Forelimb muscle (tissue), 1 donor: ENCODE measurements at regions not wholly inside any gene's neighbourhood (a gene's known extent, or its start where the extent isn't known, plus 50 kb on each side); places are given as distances from the start of the nearest gene placed in this dataset.
"Not testable (repeated sequence)": the region's sequence is repeated elsewhere in the genome, so short reads cannot be mapped to it uniquely, and the experiment has no call there.

ENCODE experiments used
- DNase-seq: peaks from one replicate; pipeline ENCODE4 v3.0.0-alpha.2; 2013; ENCODE audit warnings: low read depth

DNA sequence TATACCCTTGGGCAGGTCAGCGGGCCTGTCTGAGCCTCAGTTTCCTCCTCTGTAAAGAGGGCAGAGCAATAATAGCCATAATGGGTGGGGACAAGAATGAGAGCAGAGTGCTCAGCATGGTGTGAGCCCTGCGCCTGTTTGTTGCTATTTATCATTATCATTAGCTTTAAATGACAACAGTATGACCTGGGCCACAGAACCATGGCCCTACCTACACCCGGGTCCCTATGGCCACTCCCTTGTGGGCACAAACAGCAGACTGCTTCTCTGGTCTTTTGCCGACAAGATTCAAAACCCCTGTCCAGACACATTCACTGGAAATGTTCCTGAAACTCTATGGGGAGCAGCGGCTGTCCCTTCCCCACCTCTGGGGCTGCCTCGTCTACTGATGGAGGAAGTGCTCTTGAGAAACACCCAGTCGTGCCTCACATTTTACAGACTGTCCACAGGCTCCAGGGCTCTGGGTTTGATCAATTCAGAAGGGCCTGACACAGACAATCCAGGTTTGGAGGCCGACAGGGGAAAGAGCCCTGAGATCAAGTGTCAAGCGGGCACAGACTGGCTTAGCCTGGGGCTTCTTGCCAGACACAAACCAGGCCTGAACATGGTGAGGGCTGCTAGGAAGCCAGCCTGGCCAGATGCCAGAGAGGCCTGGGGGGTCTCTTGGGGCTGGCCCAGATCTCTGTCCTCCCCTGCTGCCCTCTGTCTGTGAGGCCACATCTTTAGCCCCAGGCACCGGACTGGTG is 112.5 kb upstream of the CD82 start:
- no peak for DNase-seq

DNA sequence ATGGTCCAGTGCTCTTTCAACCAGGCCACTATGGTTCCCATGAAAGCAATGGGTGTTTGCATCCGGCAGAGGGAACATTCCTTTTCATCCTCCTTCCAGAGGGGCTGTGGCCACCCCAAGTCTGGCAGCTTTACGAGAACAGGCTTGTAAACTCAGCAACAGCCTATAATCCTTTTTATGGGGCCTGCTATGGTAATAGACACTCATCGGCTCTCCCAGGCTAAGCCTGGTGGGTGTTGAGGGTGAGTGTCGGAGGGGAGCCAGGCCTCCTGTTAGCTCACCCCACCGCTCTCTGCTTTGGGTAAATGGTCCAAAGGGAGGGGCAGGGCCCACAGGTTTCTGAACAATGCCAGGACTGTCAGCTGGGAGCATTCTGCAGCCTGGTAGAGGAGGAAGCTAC is 111.6 kb upstream of the CD82 start:
- no peak for DNase-seq

- DNase-seq: no peak
These were observed 110.8 kb upstream of the CD82 start for GRCh38 chr11:44454666-44455065.

- DNase-seq: no peak
These were observed 108.7 kb upstream of the CD82 start for GRCh38 chr11:44456544-44457300.

DNA sequence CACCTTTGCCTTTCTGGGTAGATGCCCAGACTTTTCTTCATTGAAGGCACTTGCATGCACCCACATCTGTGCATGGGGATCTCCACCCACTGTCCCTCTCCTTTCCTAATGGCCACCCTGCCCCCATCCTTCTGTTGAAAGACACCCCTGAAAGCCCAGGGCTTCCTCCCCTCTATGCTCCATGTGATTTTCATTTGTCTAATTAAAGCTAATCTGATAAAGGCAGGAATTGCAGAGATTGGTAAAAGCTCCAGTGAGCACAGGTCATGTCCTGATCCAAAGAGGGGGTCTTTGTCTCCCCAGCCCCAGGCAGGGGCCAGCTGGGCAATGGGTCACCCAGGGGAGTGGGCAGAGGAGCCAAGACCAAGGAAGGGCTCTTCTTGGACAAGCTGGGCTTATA is 107.6 kb upstream of the CD82 start:
- no peak for DNase-seq

GRCh38 chr11:44463751-44464150 is 101.7 kb upstream of the CD82 start:
- DNase-seq: no peak

- DNase-seq: no peak
These were observed 100.7 kb upstream of the CD82 start for GRCh38 chr11:44464741-44465140.

DNA sequence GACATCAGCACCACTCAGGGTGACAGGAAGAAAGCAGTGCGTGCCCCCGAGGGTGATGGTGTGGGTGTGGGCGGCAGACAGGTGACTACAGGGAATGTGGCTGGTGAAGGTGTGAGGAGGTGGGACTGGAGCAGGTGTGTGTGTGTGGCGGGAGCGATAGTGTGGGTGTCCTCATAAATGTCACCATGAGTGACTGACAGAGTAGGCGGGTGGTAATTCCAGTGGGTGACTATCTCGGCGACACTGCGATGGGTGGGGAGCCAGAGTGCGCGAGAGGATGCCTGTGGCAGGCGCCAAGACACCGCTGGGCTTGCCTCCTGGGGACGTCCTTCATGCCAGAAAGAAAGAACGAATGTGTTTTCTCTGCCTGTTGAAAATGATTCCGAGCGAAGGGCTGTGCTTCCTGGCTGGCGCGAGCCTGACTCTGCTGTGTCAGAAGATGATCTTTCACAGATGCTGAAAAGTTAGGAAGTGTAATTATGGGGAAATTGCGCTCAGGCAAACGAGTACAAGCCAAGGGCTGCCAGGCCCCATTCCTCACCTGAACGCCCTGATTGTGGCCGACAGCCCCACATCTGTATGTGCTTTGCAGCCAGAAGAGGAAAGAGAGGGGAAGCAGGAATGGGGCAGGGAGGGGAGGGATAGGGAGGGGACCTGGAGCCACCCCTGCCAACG is 98.8 kb upstream of the CD82 start:
- no peak for DNase-seq

- no peak for DNase-seq
These were observed 98.0 kb upstream of the CD82 start for GRCh38 chr11:44467413-44467812.

- no peak for DNase-seq
These were observed 97.5 kb upstream of the CD82 start for GRCh38 chr11:44467931-44468330.

DNA sequence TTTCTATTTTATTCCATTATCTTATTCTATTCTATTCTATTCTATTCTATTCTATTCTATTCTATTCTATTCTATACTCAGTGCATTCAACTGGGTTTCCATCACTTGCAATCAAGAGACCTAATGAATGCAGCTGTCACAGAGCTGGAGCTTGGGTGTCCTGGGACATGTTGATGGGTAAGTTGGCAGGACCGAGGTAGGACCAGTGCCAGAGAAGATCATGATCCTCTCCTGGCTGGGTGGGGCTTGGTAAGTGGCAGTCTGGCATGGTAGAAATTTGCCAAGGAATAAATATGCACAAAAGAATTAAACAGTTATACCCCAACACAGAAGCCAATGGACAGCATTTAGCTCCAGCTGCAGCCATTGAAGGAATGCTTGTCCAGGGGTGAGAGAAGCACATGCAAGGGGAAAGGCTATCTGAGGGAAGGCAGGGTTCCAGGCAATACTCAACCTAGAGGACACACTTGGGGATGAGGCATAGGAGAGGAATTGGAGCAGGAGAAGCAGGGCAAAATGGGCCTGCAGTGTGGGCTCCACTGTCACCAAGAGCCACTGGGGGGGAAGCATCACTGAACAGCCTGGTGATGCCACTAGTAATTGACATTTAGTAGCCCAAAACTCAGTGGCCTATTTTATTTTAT is 97.0 kb upstream of the CD82 start:
- DNase-seq: no peak

DNA sequence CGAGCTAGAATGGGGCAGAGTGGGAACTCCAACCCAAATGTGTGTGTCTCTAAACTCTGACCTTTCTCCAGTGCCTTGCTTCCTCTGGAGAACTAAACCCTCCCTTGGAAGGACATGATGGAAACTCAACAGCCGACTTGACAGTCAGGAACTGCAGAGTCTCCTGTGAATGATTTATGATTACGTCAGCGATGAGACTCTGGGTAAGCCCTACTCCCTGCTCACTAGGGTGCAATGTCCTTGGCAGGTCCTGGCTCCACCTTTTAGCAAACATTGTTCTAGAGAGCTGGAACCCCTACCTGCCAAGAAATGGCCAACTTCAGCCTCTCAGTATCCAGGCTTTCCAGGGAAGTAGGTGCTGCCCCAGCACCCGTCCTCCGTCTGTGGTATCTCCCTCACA is 96.1 kb upstream of the CD82 start:
- no peak for DNase-seq

DNA sequence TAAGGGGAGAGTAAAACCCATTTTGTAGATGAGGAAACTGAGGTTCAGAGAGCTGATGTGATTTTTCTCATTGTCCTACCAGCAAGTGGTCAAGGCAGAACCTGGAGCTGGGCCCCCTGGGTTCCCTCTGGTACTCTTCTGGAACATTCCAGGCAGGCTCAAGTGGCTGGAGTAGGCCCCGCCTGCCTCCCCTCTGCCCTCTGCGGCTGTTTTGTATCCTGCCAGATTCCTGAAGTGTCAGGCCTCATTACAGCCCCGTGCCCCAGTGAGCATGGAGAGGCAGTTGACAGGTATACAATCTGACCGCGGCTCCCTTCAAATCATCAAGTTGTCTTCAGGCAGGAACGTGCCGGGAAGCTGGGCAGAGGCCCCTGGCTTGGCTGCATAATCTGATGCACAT is 94.6 kb upstream of the CD82 start:
- no peak for DNase-seq

- no peak for DNase-seq
These were observed 93.9 kb upstream of the CD82 start for GRCh38 chr11:44471603-44472002.

DNA sequence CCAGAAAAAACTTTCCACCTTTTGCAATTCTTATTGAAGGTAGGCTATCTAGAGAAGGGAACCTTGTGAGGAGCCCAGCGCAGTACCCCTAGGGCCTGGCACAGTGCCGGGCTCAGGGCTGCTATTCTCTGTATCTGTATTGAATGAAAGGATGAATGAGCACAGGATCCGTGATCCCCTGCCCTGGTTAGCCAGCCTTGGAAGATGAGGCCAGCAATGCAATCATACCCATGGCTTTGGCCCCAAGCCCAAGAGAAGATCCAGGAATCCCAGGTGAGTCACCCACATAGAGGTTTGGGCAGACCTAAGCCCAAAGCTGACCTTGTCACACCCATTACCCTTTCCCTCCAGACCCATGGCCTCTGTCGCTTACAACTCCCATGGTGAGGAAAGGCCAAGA is 92.5 kb upstream of the CD82 start:
- DNase-seq: no peak

DNA sequence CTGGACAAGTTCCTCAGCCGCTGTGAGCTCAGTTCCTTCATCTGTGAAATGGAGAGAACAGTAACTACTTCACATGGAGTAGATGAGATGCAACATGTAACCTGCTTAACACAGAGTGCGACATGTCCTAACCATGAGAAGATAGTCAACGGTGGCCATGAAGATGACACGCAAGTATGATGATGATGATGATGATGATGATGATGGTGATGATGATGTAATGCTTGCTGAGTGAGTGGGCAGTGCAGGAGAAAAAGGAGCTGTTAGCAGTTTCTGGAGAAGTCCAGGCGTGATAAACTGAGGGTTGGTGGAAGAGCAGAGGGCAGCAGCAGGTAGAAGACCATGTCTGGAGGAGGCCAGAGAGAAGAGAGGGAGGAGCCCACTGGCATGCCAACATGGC is 90.8 kb upstream of the CD82 start:
- no peak for DNase-seq

GRCh38 chr11:44475114-44475686 is 90.3 kb upstream of the CD82 start:
- no peak for DNase-seq

DNA sequence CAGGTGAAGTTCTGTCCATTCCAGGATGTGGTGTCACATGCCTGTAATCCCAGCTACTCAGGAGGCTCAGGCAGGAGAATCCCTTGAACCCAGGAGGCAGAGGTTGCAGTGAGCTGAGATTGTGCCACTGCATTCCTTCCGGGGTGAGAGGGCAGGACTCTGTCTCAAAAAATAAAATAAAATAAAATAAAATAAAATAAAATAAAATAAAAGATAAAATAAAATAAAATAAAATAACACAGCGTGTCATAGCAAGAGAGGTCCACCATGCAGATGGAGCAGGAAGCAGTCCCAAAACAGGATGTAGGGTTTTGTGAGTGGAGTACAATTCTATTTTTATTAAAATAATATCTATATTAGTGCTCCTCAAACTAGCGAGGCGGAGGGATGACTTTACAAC is 83.1 kb upstream of the CD82 start:
- DNase-seq: not testable (repeated sequence)

DNA sequence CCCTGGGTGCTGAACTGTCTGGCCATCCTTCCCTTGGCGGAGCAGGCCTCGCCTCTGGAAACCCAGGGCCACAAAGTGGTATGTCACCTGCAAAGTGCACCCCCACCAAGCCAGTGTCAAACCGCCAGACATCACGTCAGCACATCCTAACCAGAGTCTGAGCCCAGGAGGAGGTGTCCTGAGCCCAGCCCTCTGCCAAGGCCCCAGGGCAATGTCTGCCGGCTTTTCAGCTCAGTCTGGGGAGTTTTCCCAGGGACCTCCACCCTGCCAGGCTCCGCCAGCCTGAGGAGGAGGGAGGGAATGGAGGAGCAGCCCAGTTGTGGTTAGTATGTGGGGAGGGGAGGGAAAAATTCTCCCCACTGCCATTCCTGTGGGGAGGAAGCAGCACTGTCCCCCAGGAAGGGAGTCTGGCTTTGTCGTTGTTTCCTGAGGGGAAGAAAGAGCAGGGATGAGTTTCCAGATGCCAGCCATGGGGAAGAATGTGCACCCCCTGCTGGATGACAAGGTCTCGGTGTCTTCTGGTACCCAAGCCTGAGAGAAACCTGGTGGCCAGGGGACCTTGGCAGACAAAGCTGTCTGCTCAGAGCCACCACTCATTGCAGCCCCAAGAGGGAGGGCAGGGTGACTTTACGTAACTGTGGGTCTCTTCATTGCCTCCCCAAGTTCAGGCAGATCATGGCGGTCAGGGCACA is 81.4 kb upstream of the CD82 start:
- DNase-seq: no peak

DNA sequence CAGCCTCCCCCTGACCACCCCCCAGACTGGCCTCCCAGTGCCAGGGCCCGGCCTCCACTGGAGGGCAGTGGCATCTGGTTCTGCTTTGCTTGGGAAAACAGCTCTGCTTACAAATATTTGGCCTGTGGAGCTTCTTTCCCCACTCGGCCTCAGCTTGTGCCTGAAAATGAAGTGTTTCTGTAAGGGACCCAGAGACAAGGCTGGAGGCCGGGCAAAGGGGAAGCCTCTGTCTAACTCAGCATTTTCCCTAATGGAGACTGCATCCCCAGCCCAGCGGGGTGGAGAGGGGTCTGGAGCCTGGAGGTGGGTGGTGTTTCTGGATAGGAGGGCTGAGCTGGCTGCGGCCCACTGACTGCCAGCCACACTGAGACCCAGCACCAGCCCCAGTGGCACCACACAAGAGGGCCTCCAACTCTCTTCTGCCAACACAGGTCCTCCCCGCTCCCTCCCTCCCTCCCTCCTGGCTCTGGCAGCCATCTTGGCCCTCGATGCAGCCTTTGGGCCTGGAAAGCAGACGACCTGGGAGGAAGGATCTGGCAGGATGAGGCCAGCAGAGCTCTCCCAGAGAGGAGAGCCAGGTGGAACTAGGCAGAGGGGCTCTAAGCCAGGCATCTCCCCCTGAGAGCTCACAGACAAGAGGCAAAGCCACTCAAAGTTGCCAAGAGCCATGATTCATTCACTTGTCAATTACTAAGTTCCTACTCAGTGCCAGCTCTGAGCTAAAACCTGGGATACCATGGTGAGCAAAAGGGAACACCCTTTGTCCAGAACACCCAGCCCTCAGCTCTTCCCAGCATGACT is 77.1 kb upstream of the CD82 start:
- no peak for DNase-seq

DNA sequence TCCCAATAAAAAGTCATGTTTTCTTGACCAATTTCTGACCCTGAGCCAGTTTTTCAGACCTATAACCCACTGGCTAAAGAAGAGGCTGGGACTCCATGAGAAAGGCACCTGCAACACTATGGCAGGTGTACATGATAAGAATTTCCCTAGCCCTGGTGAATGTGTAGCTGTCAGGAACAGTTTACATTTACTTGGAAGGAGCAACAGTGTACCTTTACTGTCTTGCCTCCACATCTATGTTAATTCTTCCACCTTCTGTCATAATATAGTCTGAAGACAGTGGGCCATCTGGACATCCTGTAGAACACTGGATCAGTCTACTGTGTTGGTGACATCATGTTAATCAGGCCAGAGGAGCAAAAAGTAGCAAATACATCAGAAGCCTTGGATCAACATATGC is 72.1 kb upstream of the CD82 start:
- no peak for DNase-seq
